RWPE1 (cell line): ENCODE measurements at regions not wholly inside any gene's neighbourhood (a gene's known extent, or its start where the extent isn't known, plus 50 kb on each side); places are given as distances from the start of the nearest gene placed in this dataset.

Experiments
- CTCF ChIA-PET: fragments of 350-600 bp; sonication (Branson Sonifier 250); formaldehyde crosslinking; extraction: SDS; loops from one replicate; lab custom pipeline; 2021; lab: Yijun Ruan, JAX
- POLR2A ChIA-PET: fragments of 400-600 bp; formaldehyde crosslinking; extraction: SDS; loops from one replicate; lab custom pipeline; 2020; ENCODE audit warnings: antibody characterized with exemption; ENCODE audit not compliant: low non-redundant PET; lab: Yijun Ruan, JAX
- DNase-seq: peaks from one replicate; pipeline ENCODE4 v3.0.0; 2012; ENCODE audit warnings: low spot score
- H3K27ac ChIP-seq: fragments of 450-650 bp; 2 replicates; pipeline ENCODE4 v1.5.1; 2017
- CTCF ChIP-seq: fragments of 450-650 bp; conservative IDR thresholded peaks from 2 replicates; pipeline ENCODE4 v1.5.1; 2017; ENCODE audit warnings: low read depth, mild to moderate bottlenecking

- no peak overlapping the region for H3K27ac ChIP-seq
- no peak for TF ChIP-seq CTCF
- ChIA-PET CTCF (interaction anchor here (0.6 kb wide), 1 partner anchor 33 kb away, joined by 3 read pairs; no protein-coding TSS in a partner anchor), POLR2A (no interaction called here)
- no peak for DNase-seq
Measured at GRCh38 chr2:129722306-129723019, 257.0 kb upstream of the RAB6C start.

- no peak for DNase-seq
- POLR2A ChIA-PET: interaction anchor here (0.5 kb wide), 1 partner anchor 985 kb away, joined by 3 read pairs; no protein-coding TSS in a partner anchor
- CTCF ChIA-PET: interaction anchor here (0.6 kb wide), 1 partner anchor 32 kb away, joined by 3 read pairs; no protein-coding TSS in a partner anchor
- H3K27ac ChIP-seq: no peak overlapping the region
- TF ChIP-seq CTCF: no peak
Measured at GRCh38 chr2:129723277-129724020, 256.0 kb upstream of the RAB6C start.

GRCh38 chr2:129724021-129724757, 255.3 kb upstream of the RAB6C start:
- DNase-seq: no peak
- CTCF ChIA-PET: no interaction called here
- no peak overlapping the region for H3K27ac ChIP-seq
- POLR2A ChIA-PET: no interaction called here
- TF ChIP-seq CTCF: no peak

DNA sequence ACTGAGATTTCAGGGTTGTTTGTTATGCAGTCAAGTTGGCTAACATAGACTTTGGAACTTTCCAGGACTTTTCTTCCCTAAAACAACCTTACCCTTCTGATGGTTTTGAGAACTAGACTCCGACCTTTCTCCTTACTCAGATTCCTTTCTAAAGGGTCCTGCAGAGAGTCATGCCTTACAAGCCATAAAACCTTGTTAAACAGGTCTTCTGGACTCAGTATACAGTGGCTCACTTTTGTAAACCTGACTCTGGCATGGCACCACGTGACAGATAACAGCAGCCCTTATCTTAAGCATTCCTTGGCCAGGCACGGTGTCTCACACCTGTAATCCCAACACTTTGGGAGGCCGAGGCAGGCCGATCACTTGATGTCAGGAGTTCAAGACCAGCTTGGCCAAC, 253.2 kb upstream of the RAB6C start:
- no peak for DNase-seq
- POLR2A ChIA-PET: no interaction called here
- TF ChIP-seq CTCF: no peak
- no peak overlapping the region for H3K27ac ChIP-seq
- CTCF ChIA-PET: interaction anchor here (0.5 kb wide), 1 partner anchor 203 kb away, joined by 4 read pairs; no protein-coding TSS in a partner anchor

- no peak for TF ChIP-seq CTCF
- H3K27ac ChIP-seq: no peak overlapping the region
- POLR2A ChIA-PET: no interaction called here
- no peak for DNase-seq
- CTCF ChIA-PET: interaction anchor here (1.3 kb wide), 1 partner anchor 22 kb away, joined by 4 read pairs; no protein-coding TSS in a partner anchor
Measured at GRCh38 chr2:129727286-129727685, 252.2 kb upstream of the RAB6C start.
